ENCODE measurements at regions not wholly inside any gene's neighbourhood (a gene's known extent, or its start where the extent isn't known, plus 50 kb on each side); places are given as distances from the start of the nearest gene placed in this dataset.

GRCh38 chr6:22906091-22906549 lies 336.8 kb downstream of the HDGFL1 start (continued):
- TF ChIP-seq, protein P1, sequence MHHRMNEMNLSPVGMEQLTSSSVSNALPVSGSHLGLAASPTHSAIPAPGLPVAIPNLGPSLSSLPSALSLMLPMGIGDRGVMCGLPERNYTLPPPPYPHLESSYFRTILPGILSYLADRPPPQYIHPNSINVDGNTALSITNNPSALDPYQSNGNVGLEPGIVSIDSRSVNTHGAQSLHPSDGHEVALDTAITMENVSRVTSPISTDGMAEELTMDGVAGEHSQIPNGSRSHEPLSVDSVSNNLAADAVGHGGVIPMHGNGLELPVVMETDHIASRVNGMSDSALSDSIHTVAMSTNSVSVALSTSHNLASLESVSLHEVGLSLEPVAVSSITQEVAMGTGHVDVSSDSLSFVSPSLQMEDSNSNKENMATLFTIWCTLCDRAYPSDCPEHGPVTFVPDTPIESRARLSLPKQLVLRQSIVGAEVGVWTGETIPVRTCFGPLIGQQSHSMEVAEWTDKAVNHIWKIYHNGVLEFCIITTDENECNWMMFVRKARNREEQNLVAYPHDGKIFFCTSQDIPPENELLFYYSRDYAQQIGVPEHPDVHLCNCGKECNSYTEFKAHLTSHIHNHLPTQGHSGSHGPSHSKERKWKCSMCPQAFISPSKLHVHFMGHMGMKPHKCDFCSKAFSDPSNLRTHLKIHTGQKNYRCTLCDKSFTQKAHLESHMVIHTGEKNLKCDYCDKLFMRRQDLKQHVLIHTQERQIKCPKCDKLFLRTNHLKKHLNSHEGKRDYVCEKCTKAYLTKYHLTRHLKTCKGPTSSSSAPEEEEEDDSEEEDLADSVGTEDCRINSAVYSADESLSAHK (tag by site-specific recombination; IDR thresholded peaks at IDR 0.05), result no peak
- TF ChIP-seq KLF17 (tag by site-specific recombination; IDR thresholded peaks at IDR 0.05), result no peak
- peak; percentile 37; the same call in 1 of the 2 replicates for TF ChIP-seq ZNF76 (tag by site-specific recombination; IDR thresholded peaks at IDR 0.05; ENCODE audit: borderline replicate concordance, low read depth)
- no peak for TF ChIP-seq ZNF555 (tag by site-specific recombination; conservative IDR thresholded peaks at IDR 0.05)
- no peak for TF ChIP-seq GLI4 (tag by site-specific recombination; IDR thresholded peaks at IDR 0.05)
- TF ChIP-seq ZNF639 (tag by site-specific recombination; IDR thresholded peaks at IDR 0.05), result no peak
- TF ChIP-seq KLF7 (tag by site-specific recombination; IDR thresholded peaks at IDR 0.05; ENCODE audit: borderline replicate concordance), result peak; percentile 35; the same call in 1 of the 2 replicates
- TF ChIP-seq GFI1B (tag by site-specific recombination; IDR thresholded peaks at IDR 0.05), result no peak
- no peak for TF ChIP-seq ZNF423 (tag by site-specific recombination; IDR thresholded peaks at IDR 0.05)
- TF ChIP-seq, protein P2, sequence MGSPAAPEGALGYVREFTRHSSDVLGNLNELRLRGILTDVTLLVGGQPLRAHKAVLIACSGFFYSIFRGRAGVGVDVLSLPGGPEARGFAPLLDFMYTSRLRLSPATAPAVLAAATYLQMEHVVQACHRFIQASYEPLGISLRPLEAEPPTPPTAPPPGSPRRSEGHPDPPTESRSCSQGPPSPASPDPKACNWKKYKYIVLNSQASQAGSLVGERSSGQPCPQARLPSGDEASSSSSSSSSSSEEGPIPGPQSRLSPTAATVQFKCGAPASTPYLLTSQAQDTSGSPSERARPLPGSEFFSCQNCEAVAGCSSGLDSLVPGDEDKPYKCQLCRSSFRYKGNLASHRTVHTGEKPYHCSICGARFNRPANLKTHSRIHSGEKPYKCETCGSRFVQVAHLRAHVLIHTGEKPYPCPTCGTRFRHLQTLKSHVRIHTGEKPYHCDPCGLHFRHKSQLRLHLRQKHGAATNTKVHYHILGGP (tag by site-specific recombination; IDR thresholded peaks at IDR 0.05), result peak; percentile 34; the same call in 1 of the 2 replicates
- no peak for TF ChIP-seq PRDM2 (tag by site-specific recombination; IDR thresholded peaks at IDR 0.05; ENCODE audit: borderline replicate concordance)
- peak; percentile 91 for TF ChIP-seq ZFHX2 (tag by site-specific recombination; conservative IDR thresholded peaks at IDR 0.05)
- TF ChIP-seq ZNF837 (tag by site-specific recombination; IDR thresholded peaks at IDR 0.05), result no peak
- no peak for TF ChIP-seq SP3 (tag by site-specific recombination; IDR thresholded peaks at IDR 0.05)
- no peak for TF ChIP-seq ZNF792 (tag by site-specific recombination; IDR thresholded peaks at IDR 0.05)
- peak; percentile 45; the same call in 1 of the 2 replicates for TF ChIP-seq RBAK (tag by site-specific recombination; IDR thresholded peaks at IDR 0.05)
- no peak for TF ChIP-seq ZNF473 (tag by site-specific recombination; IDR thresholded peaks at IDR 0.05)
- TF ChIP-seq ZNF214 (tag by site-specific recombination; IDR thresholded peaks at IDR 0.05; ENCODE audit: borderline replicate concordance), result no peak
- peak; percentile 95 for TF ChIP-seq EGR2 (tag by site-specific recombination; IDR thresholded peaks at IDR 0.05; ENCODE audit: low read depth)
- TF ChIP-seq ZIC2 (tag by site-specific recombination; IDR thresholded peaks at IDR 0.05), result no peak
- no peak for TF ChIP-seq ZNF600 (tag by site-specific recombination; IDR thresholded peaks at IDR 0.05)
- no peak for TF ChIP-seq ZNF514 (tag by site-specific recombination; IDR thresholded peaks at IDR 0.05)
- no peak for TF ChIP-seq ZNF404 (tag by site-specific recombination; IDR thresholded peaks at IDR 0.05)
- 0 out of 2 replicates have a peak, but pooled peaks have one; percentile 16 for TF ChIP-seq SCRT1 (tag by site-specific recombination; IDR thresholded peaks at IDR 0.05; ENCODE audit: borderline replicate concordance)
- peak; percentile 50; the same call in 1 of the 2 replicates for TF ChIP-seq ZNF398 (tag by site-specific recombination; IDR thresholded peaks at IDR 0.05)
- TF ChIP-seq HOXA7 (CRISPR knock-in tag; IDR thresholded peaks at IDR 0.05; ENCODE audit: borderline replicate concordance), result no peak
- TF ChIP-seq ZNF211 (tag by site-specific recombination; IDR thresholded peaks at IDR 0.05; ENCODE audit: low read depth), result 0 out of 2 replicates have a peak, but pooled peaks have one; percentile 16
